Fibroblast of pulmonary artery (primary cell): ENCODE measurements at regions not wholly inside any gene's neighbourhood (a gene's known extent, or its start where the extent isn't known, plus 50 kb on each side); places are given as distances from the start of the nearest gene placed in this dataset.
A peak's percentile ranks its signal among the peaks of the same experiment; 100 is the strongest.

Experiments used
- DNase-seq: peaks from one replicate; pipeline ENCODE4 v3.0.0-alpha.2; 2010; ENCODE audit warnings: low read depth
- H3K4me3 ChIP-seq: replicated peaks from 2 replicates; pipeline ENCODE4 v1.5.1; 2011; ENCODE audit warnings: low read depth, mild to moderate bottlenecking, control low read depth, low read length, moderate library complexity
- TF ChIP-seq, protein P1 (sequence below): IDR thresholded peaks from 2 replicates; pipeline ENCODE4 v1.5.1; 2011; ENCODE audit warnings: mild to moderate bottlenecking, control low read depth, low read length, inconsistent platforms; ENCODE audit errors: missing control alignments

DNA sequence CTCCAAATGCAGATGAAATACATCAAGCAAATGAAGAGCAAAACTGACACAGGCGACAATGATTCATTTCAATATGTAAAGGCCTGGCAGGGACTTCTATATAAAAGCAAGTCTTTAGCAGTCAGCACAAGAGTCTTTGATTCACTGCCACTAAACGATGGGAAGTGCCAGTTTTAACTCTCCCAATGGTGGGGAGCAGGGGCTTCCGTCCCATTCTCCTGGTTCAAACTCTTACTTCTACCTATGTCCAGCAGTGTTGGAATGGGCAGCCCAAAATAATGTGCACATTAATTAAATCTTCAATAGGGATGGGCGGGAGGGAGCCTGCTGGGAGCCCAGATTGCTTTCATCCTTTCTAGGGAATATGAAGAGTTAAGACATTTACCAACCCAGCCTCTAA is 97.5 kb upstream of the MDM1 start:
- TF ChIP-seq, protein P1, sequence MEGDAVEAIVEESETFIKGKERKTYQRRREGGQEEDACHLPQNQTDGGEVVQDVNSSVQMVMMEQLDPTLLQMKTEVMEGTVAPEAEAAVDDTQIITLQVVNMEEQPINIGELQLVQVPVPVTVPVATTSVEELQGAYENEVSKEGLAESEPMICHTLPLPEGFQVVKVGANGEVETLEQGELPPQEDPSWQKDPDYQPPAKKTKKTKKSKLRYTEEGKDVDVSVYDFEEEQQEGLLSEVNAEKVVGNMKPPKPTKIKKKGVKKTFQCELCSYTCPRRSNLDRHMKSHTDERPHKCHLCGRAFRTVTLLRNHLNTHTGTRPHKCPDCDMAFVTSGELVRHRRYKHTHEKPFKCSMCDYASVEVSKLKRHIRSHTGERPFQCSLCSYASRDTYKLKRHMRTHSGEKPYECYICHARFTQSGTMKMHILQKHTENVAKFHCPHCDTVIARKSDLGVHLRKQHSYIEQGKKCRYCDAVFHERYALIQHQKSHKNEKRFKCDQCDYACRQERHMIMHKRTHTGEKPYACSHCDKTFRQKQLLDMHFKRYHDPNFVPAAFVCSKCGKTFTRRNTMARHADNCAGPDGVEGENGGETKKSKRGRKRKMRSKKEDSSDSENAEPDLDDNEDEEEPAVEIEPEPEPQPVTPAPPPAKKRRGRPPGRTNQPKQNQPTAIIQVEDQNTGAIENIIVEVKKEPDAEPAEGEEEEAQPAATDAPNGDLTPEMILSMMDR = no peak
- H3K4me3 ChIP-seq = no peak overlapping the region
- no peak for DNase-seq

DNA sequence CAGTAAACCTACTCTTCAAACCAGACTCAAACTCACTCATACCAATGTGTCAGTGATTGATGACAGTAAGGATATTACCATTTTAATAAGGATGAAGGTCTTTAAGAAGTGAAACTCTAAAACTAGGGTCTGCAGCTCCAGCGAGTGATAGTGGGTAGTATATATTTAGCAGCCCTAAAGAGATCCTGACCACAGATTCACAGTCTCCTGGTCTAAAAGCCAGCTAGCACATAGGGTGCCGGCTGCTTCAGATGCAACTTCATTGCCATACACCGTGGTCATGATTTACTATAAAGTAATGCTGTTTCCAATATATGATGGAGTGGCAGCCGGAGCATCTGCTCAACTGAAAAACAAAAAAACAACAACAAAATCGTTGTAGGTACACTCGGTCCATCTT is 99.6 kb upstream of the MDM1 start:
- DNase-seq = no peak
- TF ChIP-seq, protein P1 = no peak

DNA sequence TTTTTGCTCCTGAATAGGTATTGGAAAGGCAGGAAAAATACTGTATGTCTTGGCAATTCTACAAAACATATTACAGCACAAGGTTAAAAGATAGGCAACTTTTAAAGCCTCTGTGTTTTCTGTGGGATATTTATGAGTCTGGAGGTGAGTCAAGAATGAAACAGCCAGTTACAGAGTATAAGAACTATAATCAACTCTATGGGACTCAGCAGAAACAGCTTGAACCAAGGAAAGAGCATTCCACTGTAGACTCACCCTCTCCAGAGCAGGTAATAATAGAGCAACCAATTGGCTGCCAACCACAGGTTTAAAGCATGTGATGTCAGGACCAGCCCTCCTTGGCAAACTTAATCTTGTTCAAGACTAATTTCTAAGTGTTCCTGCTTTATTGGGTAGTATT is 100.5 kb upstream of the MDM1 start:
- TF ChIP-seq, protein P1 = no peak
- DNase-seq = no peak
- H3K4me3 ChIP-seq = no peak overlapping the region

More for the DNA sequence above, 99.6 kb upstream of the MDM1 start:
- H3K4me3 ChIP-seq = no peak overlapping the region

DNA sequence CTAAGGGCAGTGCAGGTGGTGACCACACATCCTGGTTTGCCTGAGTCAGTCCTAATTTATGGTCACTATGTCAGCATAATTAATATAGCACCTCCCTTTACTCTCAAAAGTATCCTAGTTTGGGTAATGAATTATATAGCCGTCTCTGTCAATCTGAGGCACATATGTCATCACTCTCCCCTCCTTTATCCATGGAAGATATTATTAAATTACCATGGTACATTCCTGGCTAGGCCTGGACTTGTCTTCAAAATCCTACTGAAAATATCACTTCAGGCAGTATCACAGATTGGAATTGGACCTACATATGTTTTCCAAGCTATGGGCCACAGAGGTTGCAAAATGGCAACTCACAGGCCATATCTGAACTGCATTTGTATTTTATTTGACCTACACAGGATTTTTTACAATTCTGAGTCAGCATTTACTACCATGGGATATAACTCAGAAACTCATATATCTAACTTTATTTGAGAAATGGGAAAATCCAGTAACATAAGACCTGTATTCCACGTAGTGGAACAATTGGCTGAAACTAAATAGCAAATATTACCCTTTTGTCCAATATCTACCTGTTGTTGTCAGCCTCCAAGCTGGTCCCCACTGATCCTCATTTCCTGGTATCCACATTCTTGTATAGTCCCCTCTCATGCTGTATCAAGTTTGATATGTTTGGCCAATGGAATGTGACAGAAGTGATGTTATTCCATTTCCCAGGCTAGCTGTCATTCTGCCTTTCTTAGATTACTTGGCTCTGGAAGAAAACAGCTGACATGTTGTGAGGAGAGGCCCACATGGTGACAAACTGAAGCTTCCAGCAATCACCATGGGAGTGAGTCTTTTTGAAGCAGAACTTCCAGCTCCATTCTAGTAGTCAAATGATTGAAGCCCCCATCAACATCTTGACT is 102.5 kb upstream of the MDM1 start:
- H3K4me3 ChIP-seq = no peak overlapping the region
- TF ChIP-seq, protein P1 = no peak
- no peak for DNase-seq

DNA sequence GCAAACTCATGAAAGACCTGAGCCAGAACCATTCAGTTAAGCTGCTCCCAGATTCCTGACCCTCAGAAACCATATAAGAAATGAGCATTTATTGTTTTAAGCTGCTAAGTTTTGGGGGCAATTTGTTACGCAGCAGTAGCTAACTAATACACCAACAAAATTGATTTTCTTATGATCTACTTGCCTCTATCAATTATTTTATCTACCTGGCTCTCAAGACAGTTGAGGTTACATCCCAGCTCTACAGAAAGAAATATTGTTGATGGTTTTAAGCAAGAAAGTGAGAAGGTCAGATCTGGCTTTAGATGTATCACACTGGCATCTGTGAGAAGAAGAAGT is 103.1 kb upstream of the MDM1 start:
- TF ChIP-seq, protein P1 = no peak
- DNase-seq = no peak
- no peak overlapping the region for H3K4me3 ChIP-seq

DNA sequence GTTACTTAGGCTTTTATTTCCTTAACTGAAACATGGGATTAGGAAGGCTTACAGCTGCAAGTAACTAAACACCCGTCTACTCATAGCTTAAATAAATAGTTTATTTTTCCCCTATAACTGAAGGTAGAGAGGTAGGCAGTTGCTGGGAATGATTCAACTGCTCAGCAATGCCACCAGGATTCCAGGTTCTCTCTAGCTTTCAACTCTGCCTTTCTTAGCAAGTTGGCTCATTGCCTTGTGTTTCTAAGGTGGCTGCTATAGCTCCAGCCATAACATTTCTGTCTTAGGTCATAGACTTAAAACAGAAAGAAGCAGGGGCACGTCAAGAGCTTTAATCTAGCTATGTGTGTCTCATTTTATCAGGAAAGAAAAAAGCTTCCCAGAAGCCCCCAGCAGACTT is 103.7 kb upstream of the MDM1 start:
- DNase-seq = peak; percentile 50
- H3K4me3 ChIP-seq = no peak overlapping the region
- TF ChIP-seq, protein P1 = no peak

DNA sequence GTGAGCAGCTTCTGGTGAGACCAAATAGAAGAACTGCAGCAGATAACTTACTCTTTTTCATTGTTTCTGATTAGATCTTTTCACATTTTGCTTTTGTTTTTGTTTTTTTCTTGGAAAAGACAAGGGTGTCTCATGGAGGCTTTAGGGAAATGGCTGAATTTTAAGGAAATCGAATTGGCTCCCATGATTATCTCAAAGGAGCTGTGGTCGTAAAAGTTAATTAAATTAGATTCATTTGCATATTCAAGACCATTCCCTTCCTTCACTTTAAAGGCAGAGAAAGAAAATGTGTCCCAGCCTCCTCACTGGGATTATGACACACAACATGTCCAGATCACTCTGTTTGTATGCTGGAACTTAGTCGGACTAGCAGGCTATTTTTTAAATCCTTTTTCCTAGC is 106.4 kb upstream of the MDM1 start:
- TF ChIP-seq, protein P1 = no peak
- DNase-seq = no peak
- H3K4me3 ChIP-seq = no peak overlapping the region
